ENCODE measurements at regions not wholly inside any gene's neighbourhood (a gene's known extent, or its start where the extent isn't known, plus 50 kb on each side); places are given as distances from the start of the nearest gene placed in this dataset.
"Not testable (repeated sequence)": the region's sequence is repeated elsewhere in the genome, so short reads cannot be mapped to it uniquely, and the experiment has no call there.

- DNase-seq: no peak
Observed at GRCh38 chr2:20499387-20499786, 52.5 kb downstream of the RHOB start.

- no peak for DNase-seq
Observed at GRCh38 chr2:20501974-20502373, 55.1 kb downstream of the RHOB start.

- not testable (repeated sequence) for DNase-seq
Observed at GRCh38 chr2:20502496-20502895, 55.6 kb downstream of the RHOB start.

GRCh38 chr2:20504174-20504573 is 57.3 kb downstream of the RHOB start:
- DNase-seq: no peak

GRCh38 chr2:20506201-20506685 is 59.4 kb downstream of the RHOB start:
- peak in 7 of 58 donors; percentile 6 to 65 (median 34) for DNase-seq

- DNase-seq: no peak
Observed at GRCh38 chr2:20507166-20507692, 60.4 kb downstream of the RHOB start.

- no peak for DNase-seq
Observed at GRCh38 chr2:20507711-20508110, 60.8 kb downstream of the RHOB start.

GRCh38 chr2:20509301-20509769 is 62.5 kb downstream of the RHOB start:
- no peak for DNase-seq

GRCh38 chr2:20509770-20510490 is 63.1 kb downstream of the RHOB start:
- peak in 25 of 58 donors; percentile 13 to 66 (median 39) for DNase-seq

- no peak for DNase-seq
Observed at GRCh38 chr2:20511130-20511529, 64.3 kb downstream of the RHOB start.

GRCh38 chr2:20512061-20512605 is 65.3 kb downstream of the RHOB start:
- no peak for DNase-seq

GRCh38 chr2:20513946-20514345 is 67.1 kb downstream of the RHOB start:
- no peak for DNase-seq

- DNase-seq: no peak
Observed at GRCh38 chr2:20514596-20515269, 67.9 kb downstream of the RHOB start.

- no peak for DNase-seq
Observed at GRCh38 chr2:20515290-20516220, 68.7 kb downstream of the RHOB start.

- peak in 1 of 58 donors; percentile 50 for DNase-seq
Observed at GRCh38 chr2:20516291-20516645, 69.4 kb downstream of the RHOB start.

- DNase-seq: peak in 51 of 58 donors; percentile 8 to 88 (median 61)
Observed at GRCh38 chr2:20516646-20517341, 69.9 kb downstream of the RHOB start.

- no peak for DNase-seq
Observed at GRCh38 chr2:20519309-20519708, 72.4 kb downstream of the RHOB start.

GRCh38 chr2:20520128-20520527 is 73.3 kb downstream of the RHOB start:
- DNase-seq: no peak

GRCh38 chr2:20521193-20521592 is 74.3 kb downstream of the RHOB start:
- DNase-seq: no peak

- DNase-seq: no peak
Observed at GRCh38 chr2:20521682-20522189, 74.9 kb downstream of the RHOB start.
